C4-2B (cell line): ENCODE measurements at regions not wholly inside any gene's neighbourhood (a gene's known extent, or its start where the extent isn't known, plus 50 kb on each side); places are given as distances from the start of the nearest gene placed in this dataset.

ENCODE experiments used
- CTCF ChIP-seq: fragments of 450-650 bp; conservative IDR thresholded peaks from 2 replicates; pipeline ENCODE4 v1.5.1; 2017; ENCODE audit warnings: mild to moderate bottlenecking
- ZFX ChIP-seq: fragments of 450-650 bp; IDR thresholded peaks from 2 replicates; pipeline ENCODE4 v1.6.1; 2017

DNA sequence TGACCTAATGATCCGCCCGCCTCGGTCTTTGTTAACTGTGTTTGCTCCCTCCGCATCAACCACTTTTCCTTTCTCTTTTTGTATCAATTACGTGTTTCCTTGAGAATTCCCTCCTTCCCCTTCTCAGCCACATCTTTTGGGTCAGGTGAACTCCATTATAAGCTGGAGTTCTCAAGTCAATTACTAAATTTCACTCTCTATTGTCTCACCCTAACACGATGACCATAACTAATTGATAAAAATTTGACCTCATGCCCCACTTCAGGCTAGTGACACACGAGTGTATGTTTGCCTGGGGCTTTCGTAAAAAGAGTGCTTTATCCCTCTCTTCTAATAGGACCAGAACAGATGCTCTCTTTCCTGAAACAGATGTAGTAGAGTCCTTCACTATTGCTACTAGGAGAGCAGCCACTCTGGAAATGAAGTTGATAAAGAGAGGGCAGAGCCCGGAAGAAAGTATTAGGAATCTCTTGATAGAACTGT lies 403.6 kb upstream of the ANXA10 start:
- no peak for TF ChIP-seq CTCF
- TF ChIP-seq ZFX, result no peak
